Heart left ventricle (tissue), 13 donors: ENCODE measurements at regions not wholly inside any gene's neighbourhood (a gene's known extent, or its start where the extent isn't known, plus 50 kb on each side); places are given as distances from the start of the nearest gene placed in this dataset.

Source experiments
- POLR2A ChIP-seq, 2 donors: fragments of 450-650 bp; IDR thresholded peaks; one replicate each; pipeline ENCODE4 v1.6.1; 2017; ENCODE audit warnings: antibody characterized with exemption in 2 of 2, mild to moderate bottlenecking in 2 of 2, moderate library complexity in 2 of 2
- TF ChIP-seq, protein P1 (sequence below), 12 donors: fragments of 200-600 bp; sonication (generic) in 4 of 12; IDR thresholded peaks; one replicate each; pipeline versions ENCODE4 v1.5.0 to v1.8.0; 2018 to 2022; ENCODE audit warnings: antibody characterized with exemption in 12 of 12, mild to moderate bottlenecking in 5 of 12
- donor health status: ischemic (EF 13 %, LVEDD 7.1; RV severe dilation, severe dysfunction).
- donor health status: DM: no; HTN: yes; CAD: no.
- donor health status: DM: no; HTN: no; CAD: no.
- donor health status: ischemic (EF 25% LVEDD 6.9; RV normal size, moderate dysfunction).
- donor health status: ischemic (EF 25% LVEDD 5.7; RV mildly dilated, moderate dysfunction).
- donor health status: ischemic (EF 35%, LVEDD 5.7; RV mildly dilated, moderate dysfunction).
- donor health status: nonischemic (EF 11% LVEDD 7.7; RV severe dilation, severe dysfunction).
- donor health status: DM: yes; HTN: yes; CAD: no.
- donor health status: PGD.
- donor health status: ischemic (EF 29% LVEDD 5.4; RV normal size, mild dysfunction).
- donor health status: nonischemic (EF 23%, LVEDD 6.1; RV moderate dilation, normal function).

DNA sequence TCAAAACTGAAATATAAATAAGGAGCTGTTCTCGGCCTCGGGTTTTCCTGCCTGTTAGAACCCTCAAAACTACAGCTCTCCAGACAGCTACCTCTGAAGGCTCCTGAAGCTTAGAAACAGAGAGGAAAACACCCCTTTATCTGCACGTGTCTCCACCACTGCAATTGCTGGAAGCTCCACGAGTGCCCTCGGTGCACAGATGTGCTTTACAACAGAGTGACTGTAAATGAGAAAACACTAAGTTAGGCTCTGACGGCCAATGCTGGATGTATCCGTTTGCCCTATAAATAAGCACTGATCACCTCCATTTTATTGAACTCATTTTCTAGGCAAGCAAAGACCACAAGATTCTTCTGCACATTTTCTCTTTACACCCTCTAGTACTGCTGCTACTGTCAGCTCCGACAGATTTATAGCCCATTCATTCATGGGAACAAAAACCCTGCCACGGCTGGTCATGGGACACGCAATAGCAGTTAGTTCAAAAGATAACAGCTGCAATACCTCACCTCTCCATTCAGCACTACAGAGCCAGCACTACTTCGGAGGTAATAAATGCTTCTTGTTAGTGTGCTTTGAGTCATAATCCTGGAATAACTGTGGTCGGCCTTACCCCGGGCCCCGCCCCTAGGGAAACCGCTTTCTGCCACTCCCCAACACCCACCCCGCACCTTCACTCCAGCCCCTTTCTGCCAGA, 241.1 kb upstream of the ZNF507 start:
- TF ChIP-seq, protein P1, sequence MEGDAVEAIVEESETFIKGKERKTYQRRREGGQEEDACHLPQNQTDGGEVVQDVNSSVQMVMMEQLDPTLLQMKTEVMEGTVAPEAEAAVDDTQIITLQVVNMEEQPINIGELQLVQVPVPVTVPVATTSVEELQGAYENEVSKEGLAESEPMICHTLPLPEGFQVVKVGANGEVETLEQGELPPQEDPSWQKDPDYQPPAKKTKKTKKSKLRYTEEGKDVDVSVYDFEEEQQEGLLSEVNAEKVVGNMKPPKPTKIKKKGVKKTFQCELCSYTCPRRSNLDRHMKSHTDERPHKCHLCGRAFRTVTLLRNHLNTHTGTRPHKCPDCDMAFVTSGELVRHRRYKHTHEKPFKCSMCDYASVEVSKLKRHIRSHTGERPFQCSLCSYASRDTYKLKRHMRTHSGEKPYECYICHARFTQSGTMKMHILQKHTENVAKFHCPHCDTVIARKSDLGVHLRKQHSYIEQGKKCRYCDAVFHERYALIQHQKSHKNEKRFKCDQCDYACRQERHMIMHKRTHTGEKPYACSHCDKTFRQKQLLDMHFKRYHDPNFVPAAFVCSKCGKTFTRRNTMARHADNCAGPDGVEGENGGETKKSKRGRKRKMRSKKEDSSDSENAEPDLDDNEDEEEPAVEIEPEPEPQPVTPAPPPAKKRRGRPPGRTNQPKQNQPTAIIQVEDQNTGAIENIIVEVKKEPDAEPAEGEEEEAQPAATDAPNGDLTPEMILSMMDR (IDR thresholded peaks at IDR 0.05) = no peak
- TF ChIP-seq POLR2A (IDR thresholded peaks at IDR 0.05) = no peak
